ENCODE measurements at regions not wholly inside any gene's neighbourhood (a gene's known extent, or its start where the extent isn't known, plus 50 kb on each side); places are given as distances from the start of the nearest gene placed in this dataset.
"Not testable (repeated sequence)": the region's sequence is repeated elsewhere in the genome, so short reads cannot be mapped to it uniquely, and the experiment has no call there.

DNA sequence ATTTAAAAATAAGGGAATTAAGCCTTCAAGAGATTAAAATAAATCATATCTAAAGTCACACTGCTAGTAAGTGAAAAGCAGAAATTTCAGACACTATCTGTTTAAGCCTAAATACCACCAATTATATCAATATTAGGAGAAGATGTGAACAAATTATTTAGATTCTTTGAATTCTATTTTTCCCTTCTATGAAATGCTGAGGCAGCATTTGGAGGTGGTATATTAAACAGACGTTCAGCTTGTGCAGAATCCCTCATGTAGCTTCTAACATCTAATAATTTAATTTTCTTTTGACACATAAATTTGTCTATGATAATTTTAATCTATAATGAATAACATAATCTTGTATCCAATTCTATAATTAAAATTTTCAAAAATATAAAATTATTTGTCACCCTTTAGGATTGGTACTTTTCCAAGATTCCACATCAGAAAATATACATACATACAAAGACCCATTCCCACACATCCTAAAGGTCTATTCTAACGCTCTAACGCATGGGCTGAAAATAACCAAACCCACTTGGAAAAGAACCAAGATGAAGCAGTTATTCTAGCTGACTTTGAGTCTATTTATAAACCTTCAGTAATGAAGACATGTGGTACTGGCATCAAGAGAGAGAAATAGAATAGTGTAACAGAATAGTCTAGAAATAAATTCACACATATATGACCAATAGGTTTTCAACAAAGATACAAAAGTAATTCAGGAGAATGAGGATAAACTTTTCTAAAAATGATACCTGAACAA lies 751.8 kb downstream of the GALC start:
- Histone ChIP-seq H3K4me1 (ENCODE audit: control insufficient read depth, insufficient read depth, low read length) (no peaks in the 10 kb centered on the region), H3K27me3 (ENCODE audit: control insufficient read depth, insufficient read depth, low read length) (no peaks in the 10 kb centered on the region), H3K36me3 (ENCODE audit: control insufficient read depth, insufficient read depth, low read length) (no peaks in the 10 kb centered on the region), H3K27ac (ENCODE audit: low read length) (no peak overlapping the region), H3K4me3 (ENCODE audit: low read length) (no peak overlapping the region), H3K9me3 (ENCODE audit: control insufficient read depth, low read depth, low read length) (no peaks in the 10 kb centered on the region)
- DNase-seq = no peak
- WGBS (ENCODE audit: insufficient coverage, low lambda C conversion rate) = 80% methylated on average over 1 of the region's 3 CpGs

DNA sequence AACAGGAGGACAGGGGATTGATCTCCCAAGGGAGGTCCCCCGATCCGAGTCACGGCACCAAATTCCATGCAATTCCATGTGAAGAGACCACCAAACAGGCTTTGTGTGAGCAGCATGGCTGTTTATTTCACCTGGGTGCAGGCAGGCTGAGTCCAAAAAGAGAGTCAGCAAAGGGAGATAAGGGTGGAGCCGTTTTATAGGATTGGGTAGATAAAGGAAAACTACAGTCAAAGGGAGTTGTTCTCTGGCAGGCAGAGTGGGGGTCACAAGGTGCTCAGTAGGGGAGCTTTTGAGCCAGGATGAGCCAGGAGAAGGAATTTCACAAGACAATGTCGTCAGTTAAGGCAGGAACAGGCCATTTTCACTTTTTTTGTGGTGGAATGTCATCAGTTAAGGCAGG lies 752.7 kb downstream of the GALC start:
- H3K27ac ChIP-seq (ENCODE audit: low read length); H3K9me3 ChIP-seq (ENCODE audit: control insufficient read depth, low read depth, low read length); DNase-seq; H3K4me3 ChIP-seq (ENCODE audit: low read length); H3K36me3 ChIP-seq (ENCODE audit: control insufficient read depth, insufficient read depth, low read length); H3K27me3 ChIP-seq (ENCODE audit: control insufficient read depth, insufficient read depth, low read length); H3K4me1 ChIP-seq (ENCODE audit: control insufficient read depth, insufficient read depth, low read length): not testable (repeated sequence)
- WGBS (ENCODE audit: insufficient coverage, low lambda C conversion rate) = no CpG with 5 or more reads among the region's 5 CpGs

DNA sequence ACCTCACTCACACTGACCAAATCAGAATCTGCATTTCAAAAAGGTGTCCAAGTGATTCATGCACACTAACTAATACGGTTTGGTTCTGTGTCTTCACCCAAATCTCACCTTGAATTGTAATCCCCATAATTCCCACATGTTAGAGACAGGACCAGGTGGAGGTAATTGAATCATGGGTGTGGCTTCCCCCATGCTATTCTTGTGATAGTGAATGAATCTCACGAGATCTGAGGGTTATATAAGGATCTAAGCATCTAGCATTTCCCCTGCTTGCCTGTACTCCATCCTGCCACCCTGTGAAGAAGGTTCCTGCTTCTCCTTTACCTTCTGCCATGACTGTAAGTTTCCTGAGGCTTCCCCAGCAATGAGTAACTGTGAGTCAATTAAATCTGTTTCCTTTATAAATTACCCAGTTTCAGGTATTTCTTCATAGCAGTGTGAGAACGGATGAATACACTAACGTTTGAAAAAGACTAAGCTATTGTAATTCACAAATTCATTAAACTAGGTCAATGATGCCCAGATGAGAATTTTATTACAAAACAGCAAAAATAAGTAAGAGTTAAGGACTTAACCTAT lies 759.1 kb downstream of the GALC start:
- WGBS (ENCODE audit: insufficient coverage, low lambda C conversion rate) = 60% methylated on average over 1 of the region's 4 CpGs
- Histone ChIP-seq H3K9me3 (ENCODE audit: control insufficient read depth, low read depth, low read length) (no peaks in the 10 kb centered on the region), H3K27ac (ENCODE audit: low read length) (no peak overlapping the region), H3K36me3 (ENCODE audit: control insufficient read depth, insufficient read depth, low read length) (no peaks in the 10 kb centered on the region), H3K4me1 (ENCODE audit: control insufficient read depth, insufficient read depth, low read length) (no peaks in the 10 kb centered on the region), H3K4me3 (ENCODE audit: low read length) (no peak overlapping the region), H3K27me3 (ENCODE audit: control insufficient read depth, insufficient read depth, low read length) (no peaks in the 10 kb centered on the region)
- DNase-seq = no peak

DNA sequence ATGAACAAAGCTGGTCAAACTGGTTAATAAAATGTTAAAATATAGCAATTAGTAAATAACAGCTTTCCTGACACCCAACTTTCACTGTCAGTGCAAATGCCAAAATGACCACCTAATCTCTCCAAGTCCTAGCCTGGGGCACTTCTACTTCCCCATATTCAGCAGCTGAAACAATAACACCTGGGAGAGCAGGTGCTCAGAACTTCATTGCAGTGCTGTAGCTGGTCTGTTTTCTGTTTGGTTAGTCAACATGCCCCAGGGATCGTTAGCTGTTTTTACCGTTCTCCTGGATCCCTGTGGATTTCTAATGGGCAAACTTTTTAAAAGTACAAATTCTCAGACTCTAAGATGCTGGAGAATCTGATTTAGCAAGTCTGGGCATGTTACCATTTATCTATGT lies 759.7 kb downstream of the GALC start:
- no peak for DNase-seq
- no CpG with 5 or more reads among the region's 2 CpGs for WGBS (ENCODE audit: insufficient coverage, low lambda C conversion rate)

DNA sequence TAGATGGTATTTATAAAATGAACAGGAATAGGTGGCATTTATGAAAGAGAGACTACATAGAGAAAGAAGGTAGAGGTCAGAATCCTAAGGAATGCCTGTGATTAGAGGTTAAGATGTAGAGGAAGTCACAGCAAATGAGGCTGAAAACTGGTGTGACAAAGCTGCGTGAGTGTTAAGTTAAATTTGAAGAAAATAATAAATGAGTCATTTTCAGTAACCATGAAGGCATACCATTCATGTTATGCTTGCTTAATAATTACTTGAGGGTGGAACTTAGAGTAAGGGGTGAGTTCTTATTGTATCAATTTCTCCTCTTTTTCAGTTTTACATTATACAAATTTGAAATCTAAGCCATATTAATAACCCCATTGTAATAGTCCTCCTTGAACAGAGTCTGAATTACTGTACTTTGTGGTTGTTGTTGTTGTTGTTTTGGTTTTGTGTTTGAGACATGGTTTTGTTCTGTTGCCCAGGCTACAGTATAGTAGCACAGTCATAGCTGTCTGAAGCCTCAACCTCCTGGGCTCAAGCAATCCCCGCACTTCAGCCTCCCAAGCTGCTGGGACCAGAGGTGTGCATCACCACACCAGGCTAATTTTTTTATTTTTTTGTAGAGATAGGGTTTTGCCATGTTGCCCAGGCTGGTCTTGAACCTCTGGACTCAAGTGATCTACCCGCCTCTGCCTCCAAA lies 761.5 kb downstream of the GALC start:
- Histone ChIP-seq H3K9me3 (ENCODE audit: control insufficient read depth, low read depth, low read length) (no peaks in the 10 kb centered on the region), H3K27me3 (ENCODE audit: control insufficient read depth, insufficient read depth, low read length) (no peaks in the 10 kb centered on the region), H3K36me3 (ENCODE audit: control insufficient read depth, insufficient read depth, low read length) (no peaks in the 10 kb centered on the region), H3K4me3 (ENCODE audit: low read length) (no peak overlapping the region), H3K4me1 (ENCODE audit: control insufficient read depth, insufficient read depth, low read length) (no peaks in the 10 kb centered on the region), H3K27ac (ENCODE audit: low read length) (no peak overlapping the region)
- no peak for DNase-seq
- WGBS (ENCODE audit: insufficient coverage, low lambda C conversion rate) = no CpG with 5 or more reads among the region's 3 CpGs

More for the DNA sequence above, 759.7 kb downstream of the GALC start:
- no peak overlapping the region for H3K4me3 ChIP-seq (ENCODE audit: low read length)
- H3K27ac ChIP-seq (ENCODE audit: low read length) = no peak overlapping the region
- H3K27me3 ChIP-seq (ENCODE audit: control insufficient read depth, insufficient read depth, low read length) = no peaks in the 10 kb centered on the region
- no peaks in the 10 kb centered on the region for H3K4me1 ChIP-seq (ENCODE audit: control insufficient read depth, insufficient read depth, low read length)
- H3K36me3 ChIP-seq (ENCODE audit: control insufficient read depth, insufficient read depth, low read length) = no peaks in the 10 kb centered on the region
- H3K9me3 ChIP-seq (ENCODE audit: control insufficient read depth, low read depth, low read length) = no peaks in the 10 kb centered on the region

DNA sequence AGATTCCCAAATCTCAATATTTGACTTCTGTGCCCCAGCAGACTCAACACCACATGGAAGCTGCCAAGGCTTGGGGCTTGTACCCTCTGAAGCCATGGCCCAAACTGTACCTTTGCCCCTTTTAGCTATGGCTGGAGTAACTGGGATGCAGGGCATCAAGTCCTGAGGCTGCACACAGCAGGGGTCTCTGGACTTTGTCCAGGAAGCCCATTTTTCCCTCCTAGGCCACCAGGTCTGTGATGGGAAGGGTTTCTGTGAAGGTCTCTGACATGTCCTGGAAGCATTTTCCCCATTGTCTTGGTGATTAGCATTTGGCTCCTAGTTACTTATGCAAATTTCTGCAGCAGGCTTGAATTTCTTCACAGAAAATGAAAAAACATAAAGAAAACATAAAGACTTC lies 762.3 kb downstream of the GALC start:
- Histone ChIP-seq H3K27me3 (ENCODE audit: control insufficient read depth, insufficient read depth, low read length) (no peaks in the 10 kb centered on the region), H3K36me3 (ENCODE audit: control insufficient read depth, insufficient read depth, low read length) (no peaks in the 10 kb centered on the region)
- no peak for DNase-seq

DNA sequence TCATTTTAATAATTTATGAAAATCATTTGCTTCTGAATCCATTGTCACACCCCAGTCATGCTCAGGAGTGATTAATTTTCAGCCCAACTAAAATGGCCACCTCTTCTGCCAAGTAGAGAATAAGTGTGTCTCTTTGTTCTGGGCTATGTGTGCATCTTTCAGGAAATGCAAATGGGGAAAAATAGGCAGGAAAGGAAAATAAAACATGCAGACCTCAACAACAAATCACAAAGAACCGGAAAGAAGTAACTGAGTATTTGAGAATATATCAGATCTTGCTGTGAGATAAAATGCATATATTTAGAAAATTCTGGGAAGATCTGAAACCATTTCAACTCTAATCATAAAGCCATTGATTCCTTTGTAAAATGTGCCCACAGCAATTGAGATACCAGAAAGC lies 763.9 kb downstream of the GALC start:
- WGBS (ENCODE audit: insufficient coverage, low lambda C conversion rate) = no CpG with 5 or more reads among the region's 1 CpG
- H3K36me3 ChIP-seq (ENCODE audit: control insufficient read depth, insufficient read depth, low read length) = no peaks in the 10 kb centered on the region
- no peak overlapping the region for H3K4me3 ChIP-seq (ENCODE audit: low read length)
- no peaks in the 10 kb centered on the region for H3K4me1 ChIP-seq (ENCODE audit: control insufficient read depth, insufficient read depth, low read length)
- no peaks in the 10 kb centered on the region for H3K27me3 ChIP-seq (ENCODE audit: control insufficient read depth, insufficient read depth, low read length)
- H3K9me3 ChIP-seq (ENCODE audit: control insufficient read depth, low read depth, low read length) = no peaks in the 10 kb centered on the region
- no peak overlapping the region for H3K27ac ChIP-seq (ENCODE audit: low read length)
- no peak for DNase-seq

More for the DNA sequence above, 762.3 kb downstream of the GALC start:
- H3K4me1 ChIP-seq (ENCODE audit: control insufficient read depth, insufficient read depth, low read length) = no peaks in the 10 kb centered on the region
- H3K27ac ChIP-seq (ENCODE audit: low read length) = no peak overlapping the region
- H3K4me3 ChIP-seq (ENCODE audit: low read length) = no peak overlapping the region
- H3K9me3 ChIP-seq (ENCODE audit: control insufficient read depth, low read depth, low read length) = no peaks in the 10 kb centered on the region

DNA sequence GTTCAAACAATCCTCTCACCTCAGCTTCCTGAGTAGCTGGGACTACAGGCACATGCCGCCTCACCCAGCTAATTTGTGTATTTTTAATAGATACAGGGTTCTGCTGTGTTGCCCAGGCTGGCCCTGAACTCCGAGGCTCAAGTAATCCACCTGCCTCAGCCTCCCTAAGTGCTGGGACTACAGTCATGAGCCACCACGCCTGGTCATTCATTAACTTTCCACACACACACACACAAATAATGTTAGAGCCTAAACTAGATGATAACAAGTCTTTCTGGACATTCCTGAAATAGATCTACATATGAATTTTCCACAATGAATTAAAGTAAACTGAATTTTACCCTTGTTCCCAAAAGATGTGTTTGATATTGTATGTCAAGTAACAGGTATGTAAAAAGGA lies 776.0 kb downstream of the GALC start:
- H3K27ac ChIP-seq (ENCODE audit: low read length) = no peak overlapping the region
- H3K4me3 ChIP-seq (ENCODE audit: low read length) = no peak overlapping the region
- no peaks in the 10 kb centered on the region for H3K36me3 ChIP-seq (ENCODE audit: control insufficient read depth, insufficient read depth, low read length)
- no peaks in the 10 kb centered on the region for H3K9me3 ChIP-seq (ENCODE audit: control insufficient read depth, low read depth, low read length)
- no peaks in the 10 kb centered on the region for H3K4me1 ChIP-seq (ENCODE audit: control insufficient read depth, insufficient read depth, low read length)
- DNase-seq = no peak
- no peaks in the 10 kb centered on the region for H3K27me3 ChIP-seq (ENCODE audit: control insufficient read depth, insufficient read depth, low read length)
- WGBS (ENCODE audit: insufficient coverage, low lambda C conversion rate) = no CpG with 5 or more reads among the region's 3 CpGs

DNA sequence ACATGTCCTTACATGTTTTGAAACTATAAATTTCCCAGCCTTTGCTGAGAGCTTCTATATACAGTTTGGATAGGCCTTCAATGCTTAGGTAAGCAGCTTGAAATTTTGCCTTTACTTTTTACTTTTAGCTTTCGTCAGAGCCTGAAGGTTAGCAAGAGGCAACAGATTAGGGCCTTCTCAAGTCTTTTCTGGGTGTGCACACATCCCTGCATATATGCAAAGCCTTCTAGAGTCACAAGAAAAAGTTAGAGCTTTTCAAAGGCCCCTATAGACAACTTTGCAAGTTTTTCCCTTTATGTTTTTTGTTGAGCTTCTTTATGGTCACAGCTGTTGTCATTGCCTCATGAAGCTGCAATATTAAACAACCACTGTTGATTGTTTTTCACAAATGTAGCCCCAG lies 778.4 kb downstream of the GALC start:
- Histone ChIP-seq H3K4me3 (ENCODE audit: low read length) (no peak overlapping the region), H3K9me3 (ENCODE audit: control insufficient read depth, low read depth, low read length) (no peaks in the 10 kb centered on the region), H3K4me1 (ENCODE audit: control insufficient read depth, insufficient read depth, low read length) (no peaks in the 10 kb centered on the region), H3K27me3 (ENCODE audit: control insufficient read depth, insufficient read depth, low read length) (no peaks in the 10 kb centered on the region), H3K27ac (ENCODE audit: low read length) (no peak overlapping the region), H3K36me3 (ENCODE audit: control insufficient read depth, insufficient read depth, low read length) (no peaks in the 10 kb centered on the region)
- no peak for DNase-seq
- 100% methylated on average over 1 of the region's 1 CpG for WGBS (ENCODE audit: insufficient coverage, low lambda C conversion rate)

DNA sequence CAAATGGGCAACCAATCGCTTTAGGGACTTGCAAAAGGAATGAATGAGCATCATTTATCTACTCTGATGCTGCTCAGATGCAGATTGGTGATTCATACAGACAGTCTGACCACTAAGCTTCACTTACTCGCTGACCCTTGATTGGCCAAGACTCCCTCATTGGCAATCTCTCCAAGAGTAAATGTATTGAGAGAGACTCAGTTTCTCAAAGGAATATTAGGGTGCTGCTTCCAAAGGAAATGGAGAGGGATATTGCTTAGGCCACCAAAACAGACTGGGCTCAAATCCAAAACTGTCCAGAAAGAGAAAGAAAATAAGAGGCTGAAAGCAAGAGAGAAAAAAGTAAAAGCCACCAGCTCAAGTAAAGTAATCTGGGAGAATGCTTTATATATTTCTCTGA lies 785.2 kb downstream of the GALC start:
- no peaks in the 10 kb centered on the region for H3K36me3 ChIP-seq (ENCODE audit: control insufficient read depth, insufficient read depth, low read length)
- H3K27me3 ChIP-seq (ENCODE audit: control insufficient read depth, insufficient read depth, low read length) = no peaks in the 10 kb centered on the region
- H3K4me1 ChIP-seq (ENCODE audit: control insufficient read depth, insufficient read depth, low read length) = no peaks in the 10 kb centered on the region
- WGBS (ENCODE audit: insufficient coverage, low lambda C conversion rate) = no CpG with 5 or more reads among the region's 2 CpGs
- H3K4me3 ChIP-seq (ENCODE audit: low read length) = no peak overlapping the region
- H3K27ac ChIP-seq (ENCODE audit: low read length) = no peak overlapping the region
- no peak for DNase-seq
- H3K9me3 ChIP-seq (ENCODE audit: control insufficient read depth, low read depth, low read length) = no peaks in the 10 kb centered on the region

All from large intestine (tissue), 3 donors.